LoVo (cell line): ENCODE measurements at regions not wholly inside any gene's neighbourhood (a gene's known extent, or its start where the extent isn't known, plus 50 kb on each side); places are given as distances from the start of the nearest gene placed in this dataset.
A peak's percentile ranks its signal among the peaks of the same experiment; 100 is the strongest.

Experiments
- DNase-seq: peaks from one replicate; pipeline ENCODE4 v3.0.0-alpha.2; 2016; ENCODE audit warnings: low spot score

- no peak for DNase-seq
These were observed 1388.0 kb upstream of the LRRTM1 start for GRCh38 chr2:81692566-81692965.

DNA sequence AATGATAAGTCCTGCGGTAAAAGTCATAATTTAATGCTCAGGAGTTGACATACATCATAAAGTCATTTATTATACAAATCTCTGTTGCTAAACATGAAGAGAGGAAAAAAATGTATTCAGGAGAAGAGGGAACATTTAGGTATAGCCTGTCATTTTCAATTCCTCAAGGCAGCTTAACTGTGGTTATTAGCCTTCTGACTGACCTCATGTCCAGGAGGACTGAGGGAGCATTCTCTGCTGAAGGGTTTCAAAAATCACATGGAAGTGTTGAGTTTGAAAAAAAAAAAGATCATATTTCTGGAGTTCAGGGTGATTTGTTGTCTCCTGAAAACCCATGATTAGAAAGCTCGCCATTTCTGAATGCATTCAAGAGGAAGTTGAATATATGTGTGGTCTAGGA is 1371.1 kb upstream of the LRRTM1 start:
- no peak for DNase-seq

DNA sequence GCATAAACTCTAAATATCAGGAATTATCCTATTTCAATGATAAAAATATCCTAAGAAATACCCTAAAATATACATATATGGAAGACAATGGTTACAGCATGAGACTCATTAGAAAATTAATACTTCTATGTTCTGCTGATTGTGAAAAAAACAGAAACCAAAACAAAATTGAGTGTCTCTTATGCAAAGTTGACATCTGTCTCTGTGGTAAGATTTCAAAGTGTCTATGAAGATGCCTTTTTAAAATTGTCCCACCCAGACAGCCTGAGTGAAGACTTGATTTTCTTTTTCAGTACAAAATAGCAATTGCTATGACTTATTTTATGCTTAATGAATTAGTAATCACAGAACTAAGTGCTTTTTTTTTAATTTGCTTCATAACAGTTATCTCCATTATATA is 1368.4 kb upstream of the LRRTM1 start:
- no peak for DNase-seq

DNA sequence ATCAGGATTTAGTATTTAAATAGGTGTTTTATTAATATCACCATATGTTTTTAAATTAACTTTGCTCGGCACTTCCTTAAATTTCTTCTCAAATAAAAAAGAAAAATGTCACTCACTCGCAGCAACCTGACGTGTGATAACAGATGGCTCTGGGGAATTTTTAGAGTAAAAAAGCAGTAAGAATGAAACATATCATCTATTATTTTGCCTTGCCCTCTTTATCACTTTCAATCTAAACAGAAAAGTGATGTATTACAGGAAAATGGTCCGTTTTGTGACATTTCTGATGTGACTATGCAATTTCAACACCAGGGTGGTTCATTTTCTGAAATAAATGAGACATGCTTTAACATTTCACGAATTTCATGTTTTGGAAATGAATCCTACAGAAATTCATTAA is 1368.0 kb upstream of the LRRTM1 start:
- DNase-seq: no peak

- no peak for DNase-seq
These were observed 1366.3 kb upstream of the LRRTM1 start for GRCh38 chr2:81670885-81671284.

DNA sequence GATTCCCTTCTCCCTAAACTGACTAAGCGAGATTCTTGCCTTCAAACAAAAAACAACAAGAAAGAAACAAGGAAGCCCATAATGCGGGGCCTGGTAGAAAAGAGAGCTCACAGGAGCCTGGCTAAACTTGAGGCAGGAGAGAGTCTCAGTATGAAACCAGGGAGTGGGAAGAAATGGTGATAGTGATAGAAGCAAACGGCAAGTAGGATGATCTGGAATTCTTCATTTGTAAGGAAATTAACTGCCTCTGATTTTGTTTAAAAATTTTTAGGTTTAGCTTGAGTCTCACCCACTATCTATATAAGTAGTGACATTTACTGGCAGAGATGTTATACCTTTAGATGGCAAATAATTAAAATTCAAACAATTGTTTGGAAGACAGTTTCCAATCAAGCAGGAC is 1356.5 kb upstream of the LRRTM1 start:
- DNase-seq: no peak

DNA sequence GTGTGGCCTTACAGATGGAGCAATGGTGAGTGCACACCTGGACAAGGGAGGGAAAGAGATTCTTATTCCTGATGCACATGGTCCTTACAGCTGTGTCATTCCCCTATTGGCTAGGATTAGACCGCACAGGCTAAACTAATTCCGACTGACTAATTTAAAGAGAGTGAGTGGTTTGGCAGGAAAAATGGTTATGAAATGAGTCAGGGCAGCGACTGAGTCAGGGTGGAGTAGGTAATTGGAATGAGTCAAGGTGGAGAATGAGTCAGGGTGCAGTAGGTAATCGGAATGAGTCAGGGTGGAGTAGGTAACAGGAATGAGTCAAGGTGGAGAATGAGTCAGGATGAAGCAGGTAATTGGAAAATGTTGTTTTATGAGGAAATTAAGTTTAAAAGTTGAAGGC is 1353.7 kb upstream of the LRRTM1 start:
- DNase-seq: peak; percentile 78

GRCh38 chr2:81650048-81650971 is 1345.8 kb upstream of the LRRTM1 start:
- peak; percentile 22 for DNase-seq

- DNase-seq: no peak
These were observed 1344.3 kb upstream of the LRRTM1 start for GRCh38 chr2:81648806-81649205.

DNA sequence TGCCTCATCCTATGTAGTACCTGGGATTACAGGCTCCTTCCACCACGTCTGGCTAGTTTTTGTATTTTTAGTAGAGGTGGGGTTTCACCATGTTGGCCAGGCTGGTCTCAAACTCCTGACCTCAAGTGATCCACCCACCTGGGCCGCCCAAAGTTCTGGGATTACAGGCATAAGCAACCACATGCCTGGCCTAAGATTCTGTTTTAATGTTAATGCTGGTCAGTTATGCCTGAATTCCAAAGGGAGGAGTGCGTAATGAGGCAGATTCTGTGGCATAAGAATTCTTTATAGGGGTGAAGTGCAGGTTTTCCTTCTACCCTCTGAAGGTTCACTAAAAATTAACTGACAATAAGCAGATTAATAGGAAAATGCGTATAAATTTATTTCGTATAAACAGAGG is 1343.8 kb upstream of the LRRTM1 start:
- no peak for DNase-seq

DNA sequence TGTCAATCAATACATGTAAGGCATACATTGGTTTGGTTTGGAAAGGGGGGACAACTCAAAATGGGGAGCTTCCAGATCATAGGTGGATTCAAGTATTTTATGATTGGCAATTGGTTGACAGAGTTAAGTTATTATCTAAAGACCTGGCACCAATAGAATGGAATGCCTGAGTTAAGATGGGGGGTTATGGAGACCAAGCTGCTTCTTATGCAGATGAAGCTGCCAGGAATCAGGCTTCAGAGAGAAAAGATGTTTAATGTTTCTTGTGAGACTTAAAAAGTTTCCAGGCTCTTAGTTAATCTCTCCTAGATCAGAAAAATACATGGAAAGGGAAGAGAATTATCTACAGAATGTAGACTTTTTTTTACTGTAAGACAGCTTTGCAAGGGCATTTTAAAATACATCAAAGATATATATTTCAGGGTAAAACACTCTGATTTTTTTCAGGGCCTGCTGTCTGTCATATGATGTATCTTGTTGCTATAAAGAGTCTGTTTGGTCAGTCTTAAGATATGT is 1343.2 kb upstream of the LRRTM1 start:
- no peak for DNase-seq

DNA sequence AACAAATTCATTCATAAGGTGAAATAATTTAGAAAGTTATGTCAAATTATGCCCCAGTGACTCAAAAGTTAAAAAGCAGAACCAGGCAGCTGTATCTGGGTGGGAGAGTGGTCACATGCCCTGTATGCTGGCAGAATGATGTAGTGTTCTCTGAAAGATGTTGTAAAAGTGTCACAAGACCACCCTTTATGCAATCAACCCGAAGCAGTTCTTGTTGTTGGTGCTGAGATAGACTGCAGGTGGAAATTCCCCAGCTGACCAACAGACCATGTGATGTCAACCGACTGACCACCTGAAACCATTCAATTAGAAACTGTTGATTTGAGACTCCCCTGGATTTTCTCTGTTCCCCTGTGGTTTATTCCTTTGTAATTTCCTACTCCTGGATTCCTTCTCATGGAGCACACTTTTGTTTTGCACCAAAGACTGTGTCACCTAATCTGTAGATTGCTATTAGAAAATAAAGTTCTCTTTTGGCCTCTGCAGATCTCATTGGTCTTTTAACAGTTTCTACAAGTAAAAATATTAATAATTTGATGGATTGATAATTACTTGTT is 1341.3 kb upstream of the LRRTM1 start:
- DNase-seq: no peak

DNA sequence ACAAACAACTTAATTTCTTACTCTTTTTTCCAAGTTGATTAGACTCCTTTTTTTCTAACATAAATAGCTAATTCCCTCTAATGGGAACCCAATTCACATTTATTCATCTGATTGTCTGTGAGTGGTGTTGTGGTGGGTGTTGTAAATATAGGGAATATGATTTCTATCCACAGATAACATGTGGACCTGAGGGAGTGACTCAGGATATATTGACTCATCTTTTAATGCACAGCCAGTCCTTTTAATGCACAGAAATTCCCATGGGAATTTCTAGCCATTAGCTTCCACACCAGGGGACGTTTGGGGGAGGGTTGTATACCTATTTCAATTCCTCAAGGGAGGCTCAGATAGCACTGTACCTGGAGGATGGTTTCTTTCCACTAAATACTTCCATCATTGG is 1339.6 kb upstream of the LRRTM1 start:
- no peak for DNase-seq

DNA sequence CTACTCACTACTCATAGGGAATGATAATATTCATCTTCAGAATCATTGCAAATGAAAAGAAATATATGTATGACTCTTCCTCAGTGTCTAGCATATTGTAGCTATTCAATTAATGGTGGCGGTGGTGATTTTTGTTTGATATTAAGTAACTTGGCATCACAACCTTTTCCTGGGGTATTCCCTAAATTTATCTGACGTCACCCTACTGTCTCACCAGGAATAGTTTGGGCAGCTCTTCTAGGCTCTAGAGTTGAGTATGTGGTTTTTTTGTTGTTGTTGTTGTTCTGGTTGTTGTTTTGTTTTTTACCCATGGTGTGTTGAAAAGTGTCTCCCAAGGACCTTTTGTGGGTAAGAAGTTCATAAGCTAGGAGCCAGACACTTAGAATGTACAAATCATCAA is 1320.3 kb upstream of the LRRTM1 start:
- DNase-seq: no peak

GRCh38 chr2:81600088-81600487 is 1295.5 kb upstream of the LRRTM1 start:
- no peak for DNase-seq

GRCh38 chr2:81598453-81598852 is 1293.9 kb upstream of the LRRTM1 start:
- DNase-seq: peak; percentile 18

GRCh38 chr2:81589406-81589805 is 1284.9 kb upstream of the LRRTM1 start:
- DNase-seq: no peak

- DNase-seq: no peak
These were observed 1279.0 kb upstream of the LRRTM1 start for GRCh38 chr2:81583311-81584108.

DNA sequence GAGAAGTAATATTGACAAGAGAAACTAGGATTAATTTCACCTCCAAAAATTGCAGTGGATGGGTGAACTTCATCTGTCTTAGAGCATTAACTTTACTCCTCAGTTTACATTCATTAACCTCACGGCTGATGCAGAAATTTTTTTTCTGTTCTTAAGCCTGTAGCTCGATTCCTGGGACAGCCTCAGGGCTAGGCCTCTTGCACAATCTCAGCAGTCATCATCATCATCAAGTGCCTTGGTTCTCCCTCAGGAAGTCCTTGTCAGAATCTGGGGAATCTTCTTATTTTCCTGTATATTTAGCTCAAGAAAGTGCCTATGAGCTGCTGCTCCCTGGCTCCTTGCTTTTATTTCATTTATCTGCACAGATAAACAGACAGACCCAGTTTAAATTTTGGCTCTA is 1272.2 kb upstream of the LRRTM1 start:
- DNase-seq: no peak

DNA sequence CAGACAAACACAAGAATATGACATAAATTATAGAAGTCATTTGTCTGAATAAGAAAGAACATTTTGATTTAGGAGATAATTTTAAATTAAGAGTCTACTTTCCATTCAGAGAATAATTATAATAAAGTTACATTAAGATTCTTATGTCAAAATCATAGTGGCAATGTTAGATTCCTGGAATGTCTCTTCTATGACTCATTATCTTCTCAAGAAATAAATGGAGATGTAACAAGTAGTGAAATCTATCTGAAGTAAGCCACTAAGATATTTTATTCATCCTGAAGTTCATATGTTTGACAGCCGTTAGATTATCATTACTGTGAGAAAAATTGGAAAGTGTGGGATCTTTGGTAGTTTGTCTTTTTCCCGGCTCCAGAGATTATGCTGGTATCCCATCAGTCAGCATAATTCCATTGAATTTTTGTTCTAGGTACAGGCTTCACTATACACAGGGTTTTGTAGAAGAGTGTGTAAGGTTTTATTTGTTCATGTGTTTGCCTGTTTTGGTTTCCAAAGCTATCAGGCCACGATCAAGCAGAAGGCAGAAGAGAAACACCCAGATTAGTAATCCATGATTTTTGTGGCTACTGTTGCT is 1246.6 kb upstream of the LRRTM1 start:
- no peak for DNase-seq

DNA sequence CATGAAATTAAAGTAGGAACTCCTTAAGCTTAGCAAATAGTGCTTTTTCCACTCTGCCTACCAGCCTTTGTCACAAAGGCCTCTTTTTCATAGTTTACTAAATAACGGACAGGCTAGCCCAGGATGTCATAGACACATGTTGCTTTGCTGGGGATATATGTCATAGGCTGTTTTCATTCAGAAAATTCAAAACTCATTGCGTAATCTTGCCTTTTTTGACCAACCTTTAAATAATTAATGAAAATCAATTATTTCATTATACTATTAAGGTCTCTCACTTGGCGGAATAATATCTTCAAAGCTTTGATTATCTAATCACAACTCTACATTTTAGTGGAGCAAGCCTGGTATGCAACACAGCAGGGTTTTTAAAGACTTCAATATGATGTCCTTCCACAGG is 1245.7 kb upstream of the LRRTM1 start:
- no peak for DNase-seq

- no peak for DNase-seq
These were observed 1245.1 kb upstream of the LRRTM1 start for GRCh38 chr2:81549646-81550045.
